ENCODE measurements at regions not wholly inside any gene's neighbourhood (a gene's known extent, or its start where the extent isn't known, plus 50 kb on each side); places are given as distances from the start of the nearest gene placed in this dataset.
"Not testable (repeated sequence)": the region's sequence is repeated elsewhere in the genome, so short reads cannot be mapped to it uniquely, and the experiment has no call there.

DNA sequence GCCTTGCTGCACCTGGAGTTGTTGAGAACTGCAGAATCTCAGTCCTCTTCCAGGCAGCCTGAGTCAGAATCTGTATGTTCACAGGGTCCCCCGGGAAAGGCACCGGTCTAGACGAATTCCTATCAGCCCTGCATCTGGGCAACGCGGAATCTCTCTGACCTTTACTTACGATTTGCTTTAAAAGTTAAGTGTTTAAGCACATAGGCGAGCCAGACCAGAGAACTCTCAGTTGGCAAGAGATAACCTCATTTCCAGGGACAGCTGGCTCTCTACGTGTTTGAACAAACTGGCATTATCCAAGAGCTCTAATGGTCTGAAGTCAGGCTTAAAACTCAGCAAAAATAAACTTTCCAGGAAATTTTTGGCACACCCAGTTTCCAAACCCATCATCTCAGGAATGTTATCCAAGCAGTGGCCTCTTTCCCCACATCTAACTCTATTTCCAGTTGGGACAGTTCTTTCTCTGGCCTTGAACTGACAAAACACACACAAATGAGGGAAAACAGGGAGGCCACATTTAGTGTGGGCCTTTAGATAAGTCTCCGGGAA lies 53.4 kb downstream of the HES1 start:
- DNase-seq: no peak

DNA sequence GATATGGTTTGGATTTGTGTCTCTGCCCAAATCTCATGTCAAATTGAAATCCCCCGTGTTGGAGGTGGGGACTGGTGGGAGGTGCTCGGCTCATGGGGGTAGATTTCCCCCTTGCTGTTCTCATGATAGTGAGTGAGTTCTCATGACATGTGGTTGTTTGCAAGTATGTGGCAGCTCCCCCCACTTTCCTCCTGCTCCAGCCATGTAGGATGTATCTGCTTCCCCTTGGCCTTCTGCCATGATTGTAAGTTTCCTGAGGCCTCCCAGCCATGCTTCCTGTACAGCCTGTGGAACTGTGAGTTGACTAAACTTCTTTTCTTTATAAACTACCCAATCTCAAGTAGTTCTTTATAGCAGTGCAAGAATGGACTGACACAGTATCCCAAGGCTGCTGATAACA lies 55.9 kb downstream of the HES1 start:
- not testable (repeated sequence) for DNase-seq

DNA sequence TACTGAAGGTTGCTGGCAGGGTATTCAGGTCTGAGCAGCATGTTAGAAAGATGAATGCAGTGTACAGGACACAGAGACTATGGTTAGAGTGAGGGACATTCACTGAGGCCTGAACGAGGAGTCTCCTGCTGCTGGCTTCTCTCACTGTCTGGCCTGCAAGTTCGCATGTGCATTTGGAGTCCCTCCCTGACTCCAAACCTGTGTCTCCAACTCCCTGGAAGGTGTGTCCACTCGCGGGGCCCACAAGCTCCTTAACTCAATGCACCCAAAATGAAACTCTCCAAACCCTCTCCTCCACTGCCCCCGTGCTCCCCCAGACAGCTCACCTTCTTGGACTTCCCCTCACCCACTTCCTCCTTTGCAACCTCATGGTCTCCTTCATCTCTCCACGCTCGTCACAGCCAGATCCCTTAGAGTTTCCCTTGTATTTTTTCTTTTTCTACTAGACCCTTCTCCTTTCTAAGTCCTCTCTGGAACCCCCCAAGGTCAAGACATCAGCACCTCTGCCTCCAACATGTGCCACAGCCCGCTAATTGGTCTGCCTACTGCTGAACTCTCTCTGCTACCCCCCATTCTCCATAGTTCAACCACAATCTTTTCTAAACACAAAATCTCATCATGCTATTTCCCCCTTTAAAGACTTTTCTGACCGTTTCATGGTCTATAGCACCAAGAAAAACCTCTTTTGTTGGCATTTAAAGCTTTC lies 58.3 kb downstream of the HES1 start:
- DNase-seq: peak in 3 of 4 experiments; percentile 20 to 31 (median 30)

DNA sequence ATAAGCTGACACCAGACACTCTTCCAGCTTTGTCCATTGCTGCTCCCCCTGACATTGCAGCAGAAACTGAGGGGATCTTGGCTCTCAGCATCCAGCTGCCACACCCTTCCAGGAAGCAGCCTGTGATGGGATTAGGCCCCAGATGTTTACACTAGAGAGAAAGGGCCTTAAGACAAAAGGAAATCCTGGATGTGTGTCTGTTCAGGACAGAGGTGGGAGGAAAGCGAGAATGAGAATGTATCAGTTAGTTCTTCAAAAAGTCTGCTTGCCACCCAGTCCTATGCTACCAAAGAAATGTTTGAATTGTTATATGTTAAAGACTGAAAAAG lies 58.8 kb downstream of the HES1 start:
- no peak for DNase-seq

DNA sequence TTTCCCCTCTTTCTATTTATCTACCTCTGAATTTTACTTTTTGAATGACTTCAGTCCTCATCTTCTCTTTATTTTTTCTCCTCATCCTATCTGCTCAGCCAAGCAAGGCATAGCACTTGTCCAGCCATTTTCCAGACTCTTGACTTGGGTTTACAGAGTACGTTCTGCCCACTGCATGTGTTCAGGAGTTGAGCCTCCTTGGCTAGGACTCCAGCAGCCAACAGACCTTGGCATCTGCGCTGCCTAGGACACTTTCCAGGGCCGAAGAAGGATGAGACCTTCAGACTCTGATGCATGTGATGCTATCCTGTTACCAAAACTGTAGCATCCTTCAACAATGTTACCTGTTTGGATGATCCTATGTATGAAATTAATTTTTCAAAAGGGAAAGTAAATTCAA lies 59.7 kb downstream of the HES1 start:
- no peak for DNase-seq

GRCh38 chr3:194196876-194197275 lies 60.9 kb downstream of the HES1 start:
- no peak for DNase-seq

GRCh38 chr3:194197396-194197960 lies 61.5 kb downstream of the HES1 start:
- no peak for DNase-seq

- no peak for DNase-seq
Observed at GRCh38 chr3:194197981-194198695, 62.2 kb downstream of the HES1 start.

- DNase-seq: peak in 3 of 4 experiments; percentile 21 to 32 (median 31)
Observed at GRCh38 chr3:194198938-194199337, 63.0 kb downstream of the HES1 start.

DNA sequence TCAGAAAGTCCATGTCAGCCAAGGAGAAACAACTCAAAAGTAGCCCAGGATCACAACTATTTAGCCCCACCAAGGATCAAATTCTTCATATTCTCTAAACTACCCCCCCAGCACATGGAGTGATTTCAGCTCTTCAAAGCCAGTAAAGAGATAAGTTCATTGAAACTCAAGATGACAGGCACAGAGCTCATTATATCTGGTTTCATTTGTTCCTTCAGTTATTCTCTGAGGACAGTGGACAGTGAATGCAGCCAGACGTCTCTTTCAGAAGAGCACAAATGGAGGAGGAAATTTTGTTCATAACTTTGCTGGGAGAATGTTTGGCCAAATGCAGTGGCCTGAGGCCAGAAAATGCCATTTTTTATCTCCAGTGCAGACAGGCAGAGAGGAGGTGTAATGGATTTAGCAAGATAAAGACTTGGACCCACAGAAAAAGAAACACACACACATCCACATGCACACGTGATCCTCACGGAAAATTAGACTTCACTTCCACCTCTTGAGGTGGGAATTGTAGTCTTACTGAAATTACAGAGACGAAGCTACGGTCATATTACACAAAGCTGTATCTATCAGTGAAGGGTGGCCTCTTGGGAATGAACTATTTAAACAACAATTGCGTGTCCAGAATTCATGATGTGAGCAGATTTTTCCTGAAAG lies 64.6 kb downstream of the HES1 start:
- no peak for DNase-seq

DNA sequence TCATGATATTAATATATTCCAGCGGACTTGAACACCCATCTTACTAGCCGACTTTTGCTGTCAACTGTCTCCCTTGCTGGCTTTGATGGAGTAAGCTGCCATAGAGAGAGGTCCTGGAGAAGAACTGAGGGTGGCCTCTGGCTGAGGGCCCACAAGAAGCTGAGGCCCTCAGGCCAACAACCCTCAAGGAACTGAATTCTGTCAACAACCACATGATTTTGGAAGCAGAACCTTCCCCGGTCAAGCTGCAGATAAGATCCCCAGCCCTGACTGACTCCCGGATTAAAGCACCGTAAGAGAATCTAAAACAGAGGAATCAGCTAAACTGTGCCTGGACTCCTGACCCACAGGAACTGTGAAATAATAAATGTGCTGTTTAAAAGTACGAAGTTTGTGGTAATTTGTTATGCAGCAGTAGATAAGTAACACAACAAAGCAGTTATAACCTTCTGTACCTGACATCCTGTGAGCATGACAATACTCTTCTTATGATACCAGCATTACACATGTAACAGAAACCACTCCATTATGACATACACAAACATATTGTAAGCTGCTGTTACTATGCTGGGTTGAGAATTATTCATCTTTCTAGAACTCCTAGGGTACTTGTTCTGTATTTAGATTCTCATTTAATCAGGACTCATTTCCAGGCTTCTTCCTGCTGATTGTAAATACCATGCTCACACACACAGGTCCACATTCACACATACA lies 66.2 kb downstream of the HES1 start:
- no peak for DNase-seq

- DNase-seq: peak in 2 of 4 experiments; percentile 21 to 24
Observed at GRCh38 chr3:194203482-194204041, 67.6 kb downstream of the HES1 start.

- DNase-seq: peak in 2 of 4 experiments; percentile 25 to 39
Observed at GRCh38 chr3:194204042-194204987, 68.4 kb downstream of the HES1 start.

DNA sequence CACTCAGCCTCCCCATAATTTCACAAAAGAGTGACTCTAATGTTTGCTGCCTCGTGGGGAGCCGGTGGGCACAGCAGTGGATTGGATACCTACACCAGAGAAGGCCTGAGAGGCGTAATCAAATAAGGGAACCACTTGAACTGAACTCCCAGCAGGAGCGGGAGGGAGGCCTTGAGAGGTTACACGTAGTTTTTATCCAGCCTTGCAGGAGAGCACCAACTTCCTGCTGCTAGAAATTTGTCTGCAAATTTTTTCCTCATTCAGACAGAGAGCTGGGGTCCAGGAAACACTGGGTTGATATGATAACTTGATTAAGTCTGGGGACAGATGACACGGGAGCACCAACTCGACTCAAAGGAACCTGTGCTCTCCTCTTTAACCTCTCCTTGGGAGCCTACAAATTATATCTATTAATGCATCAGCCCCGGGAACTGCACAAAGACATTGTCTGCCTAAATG lies 69.8 kb downstream of the HES1 start:
- peak; percentile 48 to 70 (median 64) for DNase-seq

DNA sequence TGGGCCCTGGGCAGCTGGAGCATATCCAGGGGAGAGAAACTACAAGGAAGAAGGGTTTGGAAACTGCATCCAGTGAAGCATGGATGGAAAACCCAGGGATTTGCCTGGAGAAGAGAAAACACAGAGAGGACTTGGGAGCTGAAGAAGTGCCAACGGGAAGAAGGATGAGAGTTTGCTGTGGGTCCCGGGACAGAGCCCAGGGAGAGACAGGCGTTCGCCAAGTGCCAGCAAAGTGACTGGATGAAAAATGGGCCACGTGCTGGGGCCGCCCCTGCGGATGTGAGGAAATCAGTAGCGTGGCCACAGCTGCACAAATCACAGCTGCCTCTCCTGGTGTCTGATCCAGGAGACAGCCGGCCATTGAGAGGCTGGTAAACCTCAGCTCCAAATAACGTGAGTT lies 70.4 kb downstream of the HES1 start:
- peak; percentile 15 to 44 (median 34) for DNase-seq

DNA sequence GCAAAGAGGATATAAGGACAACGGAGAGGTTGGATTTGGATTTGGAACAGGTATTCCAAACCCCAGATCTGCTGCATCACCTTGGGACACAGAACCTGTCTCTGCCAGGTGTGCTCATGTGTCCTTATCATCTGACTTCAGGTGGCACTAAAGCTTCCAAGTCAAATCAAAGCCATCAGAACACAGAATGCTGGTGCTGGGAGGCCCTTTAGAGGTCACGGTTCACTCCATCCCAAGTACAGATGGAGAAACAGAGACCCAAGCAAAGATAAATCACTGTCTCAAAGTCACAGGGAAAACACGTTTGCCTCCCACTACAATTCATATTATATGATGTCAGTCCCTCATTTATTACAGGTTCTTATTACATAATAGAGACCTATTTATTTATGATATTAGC lies 72.8 kb downstream of the HES1 start:
- no peak for DNase-seq

- no peak for DNase-seq
Observed at GRCh38 chr3:194212161-194212844, 76.4 kb downstream of the HES1 start.

GRCh38 chr3:194212845-194213331 lies 76.9 kb downstream of the HES1 start:
- DNase-seq: no peak

- no peak for DNase-seq
Observed at GRCh38 chr3:194215392-194215791, 79.4 kb downstream of the HES1 start.
